ENCODE measurements at regions not wholly inside any gene's neighbourhood (a gene's known extent, or its start where the extent isn't known, plus 50 kb on each side); places are given as distances from the start of the nearest gene placed in this dataset.

DNA sequence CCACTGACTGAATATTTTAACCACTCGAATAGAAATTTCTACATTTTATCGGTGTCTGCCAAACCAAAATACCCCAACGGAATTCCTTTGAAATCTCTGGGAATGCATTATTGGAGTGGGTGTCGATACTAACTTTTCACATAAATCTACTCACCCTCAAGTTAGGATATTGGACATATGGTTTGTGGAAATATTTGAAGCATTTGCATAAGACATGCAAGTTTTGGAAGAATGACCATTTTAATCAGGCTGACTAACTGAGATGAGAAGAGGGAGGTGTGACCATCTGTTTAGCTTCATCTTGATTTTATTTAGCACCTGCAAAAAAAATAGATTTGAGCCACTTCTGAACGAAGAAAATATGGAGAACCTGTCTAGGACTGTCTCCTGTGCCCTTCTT lies 61.2 kb downstream of the KLF6 start:
- DNase-seq (ENCODE audit: low read depth) = no peak

- DNase-seq (ENCODE audit: low read depth) = no peak
Measured at GRCh38 chr10:3720228-3721019, 64.6 kb downstream of the KLF6 start.

GRCh38 chr10:3719024-3719843 lies 65.8 kb downstream of the KLF6 start:
- no peak for DNase-seq (ENCODE audit: low read depth)

DNA sequence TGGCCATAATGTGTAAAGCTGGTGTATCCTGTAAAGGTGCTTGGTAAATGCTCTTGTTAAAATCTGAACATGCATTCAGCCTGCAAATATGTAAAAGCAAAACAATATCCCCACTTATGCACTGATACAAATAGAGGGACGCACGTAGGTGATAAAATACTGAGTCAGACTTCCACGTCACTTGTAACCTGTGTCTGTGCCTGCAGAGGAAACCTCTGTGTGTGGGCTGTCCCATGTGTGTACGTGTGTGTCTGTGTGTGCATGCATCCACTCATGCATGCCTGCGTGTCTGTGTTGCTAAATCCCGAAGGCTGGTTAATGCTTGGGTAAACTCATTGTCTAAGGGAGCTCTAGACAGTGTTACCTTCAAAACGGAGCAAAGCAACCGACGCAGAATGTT lies 68.9 kb downstream of the KLF6 start:
- DNase-seq (ENCODE audit: low read depth) = no peak

GRCh38 chr10:3714967-3715366 lies 70.0 kb downstream of the KLF6 start:
- DNase-seq (ENCODE audit: low read depth) = no peak

DNA sequence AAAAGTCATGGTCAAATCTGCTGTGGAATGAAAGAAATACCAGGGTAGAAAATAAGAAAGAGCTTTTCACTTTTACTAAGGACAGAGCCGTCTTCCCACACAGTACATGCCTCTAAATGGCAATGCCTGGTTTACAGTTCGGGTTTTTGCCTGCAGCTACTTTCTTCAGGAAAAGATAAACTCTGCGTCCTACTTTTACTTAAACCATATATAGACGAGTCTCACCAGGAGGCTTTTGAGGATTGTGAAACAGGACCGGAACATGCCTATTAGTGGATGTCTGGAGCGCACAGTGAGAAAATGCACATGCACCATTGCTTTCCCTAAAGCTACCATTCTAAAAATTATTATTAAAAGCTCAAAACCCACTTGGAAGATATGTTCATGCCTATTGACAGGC lies 70.5 kb downstream of the KLF6 start:
- DNase-seq (ENCODE audit: low read depth) = no peak

DNA sequence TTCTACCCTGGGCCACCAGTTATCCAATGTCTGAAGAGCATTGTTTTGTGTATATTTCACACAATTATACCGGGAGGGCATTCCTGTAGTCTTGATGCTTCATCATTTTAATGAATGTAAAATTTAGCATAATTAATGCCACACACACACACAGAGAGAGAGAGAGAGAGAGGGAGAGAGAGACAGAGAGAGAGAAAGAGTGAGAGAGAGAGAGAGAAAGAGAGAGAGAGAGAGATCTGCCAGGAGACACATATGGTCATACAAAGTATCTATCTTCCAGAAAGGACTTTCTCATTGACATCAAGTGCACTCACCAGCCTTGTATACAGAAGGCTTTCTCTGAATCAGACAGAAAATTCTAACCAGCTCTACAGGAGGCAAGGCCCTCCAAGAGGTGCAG lies 72.3 kb downstream of the KLF6 start:
- no peak for DNase-seq (ENCODE audit: low read depth)

DNA sequence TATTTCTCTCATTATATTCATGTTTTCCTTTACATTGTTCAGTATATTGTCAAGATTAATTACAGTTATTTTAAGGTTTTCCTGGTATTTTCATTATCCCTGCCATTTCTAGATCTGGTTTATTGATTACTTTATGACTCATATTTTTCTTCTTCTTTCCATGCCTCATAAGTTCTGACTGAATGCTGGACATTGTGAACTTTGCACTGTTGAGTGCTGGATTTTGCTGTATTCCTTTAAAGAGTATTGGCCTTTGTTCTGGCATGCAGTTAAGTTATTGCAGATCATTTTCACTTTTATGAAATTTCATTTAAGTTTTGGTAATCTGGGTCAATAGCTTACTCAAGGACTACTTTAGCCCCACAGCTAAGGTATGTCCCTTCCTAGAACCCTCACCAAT lies 73.1 kb downstream of the KLF6 start:
- no peak for DNase-seq (ENCODE audit: low read depth)

GRCh38 chr10:3710764-3711163 lies 74.2 kb downstream of the KLF6 start:
- no peak for DNase-seq (ENCODE audit: low read depth)

- DNase-seq (ENCODE audit: low read depth) = no peak
Measured at GRCh38 chr10:3709456-3710060, 75.5 kb downstream of the KLF6 start.

DNA sequence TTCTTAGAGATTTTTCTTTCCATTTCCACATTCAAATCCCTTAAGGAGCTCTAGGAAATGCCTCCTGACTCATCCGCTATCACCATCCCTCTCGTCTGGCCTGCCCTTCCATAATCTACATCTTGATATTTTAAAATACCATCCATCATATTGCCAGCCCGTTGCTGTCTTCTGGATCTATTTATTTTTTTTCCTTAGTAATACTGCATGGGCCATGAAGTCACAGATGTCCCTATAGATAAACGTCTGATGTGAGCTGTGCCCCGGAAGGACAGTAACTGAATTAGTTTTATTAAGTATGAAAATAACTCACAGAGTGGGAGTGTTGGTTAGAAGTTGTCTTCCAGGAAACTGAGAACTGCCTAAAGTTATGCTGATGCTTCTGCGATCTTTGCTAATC lies 76.2 kb downstream of the KLF6 start:
- DNase-seq (ENCODE audit: low read depth) = no peak

- no peak for DNase-seq (ENCODE audit: low read depth)
Measured at GRCh38 chr10:3704565-3705325, 80.3 kb downstream of the KLF6 start.

GRCh38 chr10:3702569-3702968 lies 82.4 kb downstream of the KLF6 start:
- DNase-seq (ENCODE audit: low read depth) = no peak

DNA sequence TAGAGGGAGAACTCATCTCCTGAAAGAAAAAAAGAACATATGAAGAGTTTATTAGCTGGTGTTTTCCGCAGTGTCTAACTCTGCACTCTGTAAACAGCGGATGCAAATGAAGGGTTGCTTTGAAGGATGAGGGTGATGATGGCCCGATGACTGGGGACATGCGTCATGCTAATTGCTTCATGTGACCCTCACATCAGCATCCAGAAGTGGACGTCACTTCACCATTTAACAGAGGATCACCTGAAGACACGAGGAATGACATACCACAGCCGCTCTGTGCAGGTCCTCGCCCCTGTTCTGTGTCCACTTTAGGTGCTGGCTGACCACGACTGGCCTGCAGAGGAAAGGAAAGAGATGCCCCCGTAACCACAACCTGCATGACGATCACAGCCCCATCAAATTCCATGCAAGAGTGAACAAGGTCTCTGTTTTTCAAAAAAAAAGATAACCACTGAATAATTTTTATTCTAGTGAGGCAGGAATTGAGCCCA lies 82.9 kb downstream of the KLF6 start:
- no peak for DNase-seq (ENCODE audit: low read depth)

- DNase-seq (ENCODE audit: low read depth) = no peak
Measured at GRCh38 chr10:3701491-3701890, 83.5 kb downstream of the KLF6 start.

- DNase-seq (ENCODE audit: low read depth) = no peak
Measured at GRCh38 chr10:3700531-3701076, 84.4 kb downstream of the KLF6 start.

GRCh38 chr10:3699916-3700315 lies 85.1 kb downstream of the KLF6 start:
- no peak for DNase-seq (ENCODE audit: low read depth)

DNA sequence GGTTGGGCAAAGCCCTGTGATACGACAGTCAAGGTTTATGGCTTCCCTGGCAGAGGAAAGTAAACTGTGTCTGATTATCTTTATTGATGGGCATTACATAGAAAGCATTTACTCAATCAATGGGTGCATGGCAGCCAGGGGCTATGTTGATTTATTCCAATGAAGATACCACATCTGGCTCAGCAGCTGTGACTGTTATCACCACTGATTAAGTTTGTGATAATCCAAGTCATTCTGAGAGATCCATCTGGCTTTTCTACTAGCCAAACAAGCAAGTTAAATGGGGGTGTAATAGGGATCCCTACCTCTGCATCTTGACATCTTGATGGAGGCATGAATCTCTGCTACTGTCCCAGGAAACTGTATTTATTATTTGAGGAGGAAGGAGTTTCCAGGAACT lies 86.7 kb downstream of the KLF6 start:
- DNase-seq (ENCODE audit: low read depth) = no peak

DNA sequence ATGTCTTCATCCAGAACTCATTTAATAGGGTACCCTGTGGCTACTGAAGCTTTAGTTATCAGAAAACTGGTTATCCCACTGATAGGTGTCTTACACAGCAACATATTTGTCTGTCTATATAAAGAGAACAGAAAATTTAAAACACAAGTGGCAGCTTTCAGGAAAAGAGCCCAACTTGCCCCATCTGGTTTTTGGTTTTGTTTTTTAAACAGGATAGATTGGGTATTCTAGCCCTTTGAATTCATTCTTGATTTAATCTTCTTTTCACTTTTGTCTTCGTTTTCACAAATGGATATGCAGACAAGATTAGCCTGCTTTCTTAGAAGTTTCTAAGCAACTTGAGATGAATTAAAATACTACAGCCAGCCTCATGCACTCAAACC lies 91.3 kb downstream of the KLF6 start:
- DNase-seq (ENCODE audit: low read depth) = no peak

GRCh38 chr10:3693022-3693697 lies 91.8 kb downstream of the KLF6 start:
- no peak for DNase-seq (ENCODE audit: low read depth)

- no peak for DNase-seq (ENCODE audit: low read depth)
Measured at GRCh38 chr10:3692387-3692999, 92.5 kb downstream of the KLF6 start.

Measured in activated T-cell treated with anti-CD3 and anti-CD28 coated beads for 48 hours (primary cell).